Ishikawa (cell line): ENCODE measurements at regions not wholly inside any gene's neighbourhood (a gene's known extent, or its start where the extent isn't known, plus 50 kb on each side); places are given as distances from the start of the nearest gene placed in this dataset.

Experiments used
- CEBPB ChIP-seq: IDR thresholded peaks from 2 replicates; pipeline ENCODE4 v1.6.1; 2012
- CREB1 ChIP-seq: IDR thresholded peaks from 2 replicates; pipeline ENCODE4 v1.6.1; 2012; ENCODE audit warnings: low read depth
- EGR1 ChIP-seq: IDR thresholded peaks from 2 replicates; pipeline ENCODE4 v1.6.1; 2012
- EP300 ChIP-seq: IDR thresholded peaks from 2 replicates; pipeline ENCODE4 v1.6.1; 2012; ENCODE audit warnings: borderline replicate concordance
- FOXM1 ChIP-seq: IDR thresholded peaks from 2 replicates; pipeline ENCODE4 v1.6.1; 2012; ENCODE audit warnings: low read depth, borderline replicate concordance
- MAX ChIP-seq: IDR thresholded peaks from 2 replicates; pipeline ENCODE4 v1.6.1; 2012
- NFIC ChIP-seq: IDR thresholded peaks from 2 replicates; pipeline ENCODE4 v1.6.1; 2012
- RAD21 ChIP-seq: IDR thresholded peaks from 2 replicates; pipeline ENCODE4 v1.6.1; 2012; ENCODE audit warnings: low read depth
- REST ChIP-seq: IDR thresholded peaks from 2 replicates; pipeline ENCODE4 v1.6.1; 2012; ENCODE audit warnings: low read depth, mild to moderate bottlenecking
- TAF1 ChIP-seq: IDR thresholded peaks from 2 replicates; pipeline ENCODE4 v1.6.1; 2012; ENCODE audit warnings: low read depth, mild to moderate bottlenecking
- TCF12 ChIP-seq: IDR thresholded peaks from 2 replicates; pipeline ENCODE4 v1.6.1; 2012; ENCODE audit warnings: low read depth
- TEAD4 ChIP-seq: IDR thresholded peaks from 2 replicates; pipeline ENCODE4 v1.6.1; 2012
- USF1 ChIP-seq: IDR thresholded peaks from 2 replicates; pipeline ENCODE4 v1.6.1; 2012
- YY1 ChIP-seq: IDR thresholded peaks from 2 replicates; pipeline ENCODE4 v1.6.1; 2012; ENCODE audit warnings: low read depth
- ZBTB7A ChIP-seq: IDR thresholded peaks from 2 replicates; pipeline ENCODE4 v1.6.1; 2012; ENCODE audit warnings: low read depth

DNA sequence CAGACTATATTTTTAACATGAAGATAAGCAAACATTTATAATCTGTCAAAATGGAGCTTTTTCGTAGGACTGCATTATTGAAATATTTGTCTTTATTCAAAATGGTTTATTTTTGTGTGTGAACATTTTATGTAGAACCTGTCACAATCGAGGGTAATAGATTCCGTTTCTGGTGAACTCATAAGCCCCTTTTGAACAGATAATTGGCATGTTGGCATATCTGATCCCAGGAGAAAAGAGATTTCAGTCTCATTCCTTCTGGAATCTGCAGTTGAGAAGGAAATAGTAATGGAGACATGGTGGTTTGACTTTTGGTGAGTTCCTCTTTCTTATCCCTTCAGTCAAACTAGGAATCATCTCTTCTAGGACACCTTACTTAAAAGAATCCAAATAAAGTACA lies 427.9 kb upstream of the B3GALT2 start:
- TF ChIP-seq TAF1 (no peak), CEBPB (no peak), EP300 (no peak), FOXM1 (no peak), CREB1 (no peak), ZBTB7A (no peak), YY1 (no peak), RAD21 (no peak), MAX (no peak), TCF12 (no peak), USF1 (no peak), REST (no peak), EGR1 (no peak), NFIC (no peak), TEAD4 (no peak)

DNA sequence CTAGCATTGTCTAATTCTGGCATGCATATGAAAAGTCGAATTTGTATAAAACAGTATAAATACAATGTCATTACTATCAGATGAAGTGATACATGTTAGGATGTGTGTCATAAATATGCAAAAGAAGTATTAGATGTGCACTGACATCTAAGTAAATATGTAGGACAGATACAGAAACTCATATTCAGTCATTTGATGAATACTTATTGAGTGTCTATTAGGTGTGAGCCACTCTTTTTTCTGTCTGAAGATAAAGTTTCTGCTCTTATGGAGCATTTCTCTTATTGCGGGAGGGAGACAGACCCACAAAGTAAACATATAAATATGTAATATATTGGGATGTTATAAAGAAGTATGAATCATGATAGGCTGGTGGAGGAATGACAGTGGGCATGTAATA lies 426.6 kb upstream of the B3GALT2 start:
- no peak for TF ChIP-seq TEAD4
- TF ChIP-seq FOXM1: no peak
- TF ChIP-seq TAF1: no peak
- TF ChIP-seq USF1: no peak
- no peak for TF ChIP-seq REST
- TF ChIP-seq CREB1: no peak
- no peak for TF ChIP-seq EGR1
- TF ChIP-seq CEBPB: no peak
- no peak for TF ChIP-seq NFIC
- no peak for TF ChIP-seq TCF12
- no peak for TF ChIP-seq EP300

DNA sequence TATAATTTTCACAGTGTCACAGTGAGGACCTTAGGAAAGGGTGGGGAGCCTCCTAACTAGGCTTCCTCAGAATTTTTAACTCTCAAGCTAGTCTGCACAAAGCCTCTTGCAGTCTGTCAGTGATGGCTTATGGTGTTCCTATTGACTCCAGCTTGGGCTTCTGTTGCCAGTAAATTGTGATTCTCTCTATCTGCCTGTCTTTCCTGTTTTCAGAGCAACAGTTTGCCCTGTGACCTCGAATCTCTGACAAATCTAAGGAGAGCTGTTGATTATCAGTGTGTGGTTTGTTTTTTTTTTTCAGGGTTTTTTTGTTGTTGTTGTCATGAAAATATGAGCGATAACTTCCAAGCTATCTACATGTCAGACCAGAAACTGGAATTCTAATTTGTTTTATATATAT lies 423.2 kb upstream of the B3GALT2 start:
- TF ChIP-seq YY1 (no peak), TCF12 (no peak), TEAD4 (no peak), CEBPB (no peak), CREB1 (no peak), ZBTB7A (no peak), EP300 (no peak), NFIC (no peak), REST (no peak), FOXM1 (no peak), MAX (no peak), USF1 (no peak), EGR1 (no peak), TAF1 (no peak), RAD21 (no peak)

DNA sequence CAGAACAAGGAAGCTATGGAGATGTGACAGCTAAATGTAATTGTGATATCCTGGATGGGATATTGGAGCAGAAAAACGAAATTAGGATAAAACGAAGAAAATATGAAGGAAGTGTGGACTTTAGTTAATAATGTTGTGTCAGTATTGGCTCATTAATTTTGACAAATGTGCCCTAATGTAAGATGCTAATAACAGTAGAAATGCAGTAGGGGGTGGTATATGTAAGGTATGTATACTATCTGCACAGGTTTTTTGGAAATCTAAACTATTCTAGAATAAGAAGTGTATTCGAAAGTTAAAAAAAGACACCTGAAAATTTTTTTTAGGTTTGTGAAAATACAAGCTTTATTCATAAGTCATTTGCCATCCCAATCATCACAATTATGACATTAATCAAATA lies 421.4 kb upstream of the B3GALT2 start:
- no peak for TF ChIP-seq NFIC
- no peak for TF ChIP-seq CEBPB
- TF ChIP-seq CREB1: no peak
- no peak for TF ChIP-seq TCF12
- no peak for TF ChIP-seq EGR1
- no peak for TF ChIP-seq FOXM1
- no peak for TF ChIP-seq TAF1
- no peak for TF ChIP-seq YY1
- TF ChIP-seq TEAD4: no peak
- no peak for TF ChIP-seq EP300
- TF ChIP-seq MAX: no peak
